PC-9 (cell line): ENCODE measurements at regions not wholly inside any gene's neighbourhood (a gene's known extent, or its start where the extent isn't known, plus 50 kb on each side); places are given as distances from the start of the nearest gene placed in this dataset.

Source experiments
- CTCF ChIP-seq: fragments of 200-600 bp; sonication (generic); conservative IDR thresholded peaks from 2 replicates; pipeline ENCODE4 v1.6.1; 2017; ENCODE audit warnings: mixed run types, antibody characterized with exemption, mild to moderate bottlenecking, moderate library complexity
- EZH2 ChIP-seq: fragments of 200-600 bp; sonication (generic); IDR thresholded peaks from 2 replicates; pipeline ENCODE4 v1.8.0; 2017; ENCODE audit warnings: antibody characterized with exemption, low read depth

GRCh38 chr17:72400488-72400827 lies 279.6 kb downstream of the SOX9 start:
- TF ChIP-seq CTCF, result no peak
- no peak for TF ChIP-seq EZH2
